ENCODE measurements at regions not wholly inside any gene's neighbourhood (a gene's known extent, or its start where the extent isn't known, plus 50 kb on each side); places are given as distances from the start of the nearest gene placed in this dataset.
A peak's percentile ranks its signal among the peaks of the same experiment; 100 is the strongest.

DNA sequence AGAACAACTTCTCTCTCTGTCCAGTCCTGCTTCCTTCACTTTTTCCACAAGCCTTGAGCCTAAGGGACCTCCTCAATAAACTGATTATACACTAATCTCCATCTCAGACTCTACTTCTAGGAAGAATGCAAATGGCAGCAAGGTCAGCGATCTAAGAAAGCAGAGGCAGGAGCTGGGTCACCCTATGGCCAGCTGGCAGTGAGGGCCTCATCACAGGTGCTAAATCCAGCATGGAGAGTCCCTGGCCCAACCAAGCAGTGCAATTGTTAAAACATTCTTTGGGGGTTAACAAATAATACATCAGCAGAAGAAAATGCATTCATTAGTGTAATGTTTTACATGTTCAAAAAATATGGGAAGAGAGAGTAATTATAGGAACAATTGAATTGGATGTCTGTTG, 416.0 kb downstream of the SIPA1L2 start:
- no peak overlapping the region for H3K27ac ChIP-seq
- H3K27me3 ChIP-seq (ENCODE audit: insufficient read depth, low read depth): no peaks in the 10 kb centered on the region
- TF ChIP-seq, protein P1, sequence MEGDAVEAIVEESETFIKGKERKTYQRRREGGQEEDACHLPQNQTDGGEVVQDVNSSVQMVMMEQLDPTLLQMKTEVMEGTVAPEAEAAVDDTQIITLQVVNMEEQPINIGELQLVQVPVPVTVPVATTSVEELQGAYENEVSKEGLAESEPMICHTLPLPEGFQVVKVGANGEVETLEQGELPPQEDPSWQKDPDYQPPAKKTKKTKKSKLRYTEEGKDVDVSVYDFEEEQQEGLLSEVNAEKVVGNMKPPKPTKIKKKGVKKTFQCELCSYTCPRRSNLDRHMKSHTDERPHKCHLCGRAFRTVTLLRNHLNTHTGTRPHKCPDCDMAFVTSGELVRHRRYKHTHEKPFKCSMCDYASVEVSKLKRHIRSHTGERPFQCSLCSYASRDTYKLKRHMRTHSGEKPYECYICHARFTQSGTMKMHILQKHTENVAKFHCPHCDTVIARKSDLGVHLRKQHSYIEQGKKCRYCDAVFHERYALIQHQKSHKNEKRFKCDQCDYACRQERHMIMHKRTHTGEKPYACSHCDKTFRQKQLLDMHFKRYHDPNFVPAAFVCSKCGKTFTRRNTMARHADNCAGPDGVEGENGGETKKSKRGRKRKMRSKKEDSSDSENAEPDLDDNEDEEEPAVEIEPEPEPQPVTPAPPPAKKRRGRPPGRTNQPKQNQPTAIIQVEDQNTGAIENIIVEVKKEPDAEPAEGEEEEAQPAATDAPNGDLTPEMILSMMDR (conservative IDR thresholded peaks at IDR 0.05; ENCODE audit: low read depth, low read length): no peak
- no peaks in the 10 kb centered on the region for H3K36me3 ChIP-seq (ENCODE audit: insufficient read depth)
- H3K4me3 ChIP-seq (IDR thresholded peaks at IDR 0.05; ENCODE audit: insufficient read depth, low read depth, low read length): no peak overlapping the region
- H3K79me2 ChIP-seq (ENCODE audit: insufficient read depth, low read depth): no peaks in the 10 kb centered on the region
- H3K4me2 ChIP-seq: no peak overlapping the region
- H4K20me1 ChIP-seq (ENCODE audit: insufficient read depth): no peaks in the 10 kb centered on the region
- no peak overlapping the region for H2AFZ ChIP-seq (ENCODE audit: low read depth)
- no peak overlapping the region for H3K9ac ChIP-seq
- no peaks in the 10 kb centered on the region for H3K4me1 ChIP-seq (ENCODE audit: low read depth, poor library complexity, severe bottlenecking)

DNA sequence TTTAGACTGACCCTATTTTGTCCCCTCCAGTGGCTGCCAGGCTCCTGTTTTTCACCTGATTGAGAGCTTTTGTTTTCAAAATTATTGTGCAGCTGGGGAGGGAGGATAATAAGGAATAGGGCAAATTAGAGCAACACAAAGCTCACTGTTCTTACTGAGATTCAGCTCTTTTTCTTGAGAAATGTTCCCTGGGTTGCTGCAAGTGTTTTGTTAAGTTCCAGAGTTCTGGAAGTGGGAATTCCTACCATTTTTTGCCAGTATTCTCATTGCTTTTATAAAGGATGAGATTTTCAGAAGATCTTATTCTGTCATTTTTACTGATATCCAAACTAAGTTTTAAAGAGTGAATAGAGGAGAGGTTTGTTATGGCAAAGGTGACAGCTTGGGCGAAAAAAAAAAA, 417.7 kb downstream of the SIPA1L2 start:
- H3K4me1 ChIP-seq (ENCODE audit: low read depth, poor library complexity, severe bottlenecking): no peaks in the 10 kb centered on the region
- H3K79me2 ChIP-seq (ENCODE audit: insufficient read depth, low read depth): no peaks in the 10 kb centered on the region
- H3K4me2 ChIP-seq: no peak overlapping the region
- no peak overlapping the region for H3K4me3 ChIP-seq (IDR thresholded peaks at IDR 0.05; ENCODE audit: insufficient read depth, low read depth, low read length)
- no peak overlapping the region for H3K27ac ChIP-seq
- no peaks in the 10 kb centered on the region for H3K27me3 ChIP-seq (ENCODE audit: insufficient read depth, low read depth)
- no peak overlapping the region for H3K9ac ChIP-seq
- H2AFZ ChIP-seq (ENCODE audit: low read depth): no peak overlapping the region
- TF ChIP-seq, protein P1 (conservative IDR thresholded peaks at IDR 0.05; ENCODE audit: low read depth, low read length): no peak
- no peaks in the 10 kb centered on the region for H4K20me1 ChIP-seq (ENCODE audit: insufficient read depth)
- H3K36me3 ChIP-seq (ENCODE audit: insufficient read depth): no peaks in the 10 kb centered on the region

DNA sequence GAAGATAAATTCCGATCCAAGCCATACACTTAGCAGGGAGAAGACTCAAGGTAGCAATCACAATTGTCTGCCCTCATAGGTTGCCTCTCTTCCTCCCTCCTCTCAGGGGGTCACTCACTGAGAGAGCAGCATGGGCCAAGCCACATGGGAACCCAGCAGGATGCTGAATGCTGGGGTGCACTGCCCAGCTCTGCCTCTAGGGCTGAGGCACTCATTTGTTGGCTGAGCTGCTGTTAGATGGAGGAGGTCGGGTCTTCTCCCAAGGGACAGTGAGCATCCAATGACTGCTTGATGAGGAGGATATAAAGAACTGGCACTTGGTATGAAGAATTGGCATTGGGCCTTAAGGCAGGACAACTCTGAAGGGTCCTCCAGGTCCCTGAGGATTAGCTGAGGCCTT, 418.8 kb downstream of the SIPA1L2 start:
- Histone ChIP-seq H3K27me3 (ENCODE audit: insufficient read depth, low read depth) (no peaks in the 10 kb centered on the region), H2AFZ (ENCODE audit: low read depth) (no peak overlapping the region), H4K20me1 (ENCODE audit: insufficient read depth) (no peaks in the 10 kb centered on the region), H3K4me2 (no peak overlapping the region), H3K79me2 (ENCODE audit: insufficient read depth, low read depth) (no peaks in the 10 kb centered on the region), H3K4me1 (ENCODE audit: low read depth, poor library complexity, severe bottlenecking) (no peaks in the 10 kb centered on the region), H3K27ac (no peak overlapping the region), H3K36me3 (ENCODE audit: insufficient read depth) (no peaks in the 10 kb centered on the region), H3K9ac (no peak overlapping the region), H3K4me3 (IDR thresholded peaks at IDR 0.05; ENCODE audit: insufficient read depth, low read depth, low read length) (no peak overlapping the region)
- TF ChIP-seq, protein P1 (conservative IDR thresholded peaks at IDR 0.05; ENCODE audit: low read depth, low read length): peak; percentile 54

DNA sequence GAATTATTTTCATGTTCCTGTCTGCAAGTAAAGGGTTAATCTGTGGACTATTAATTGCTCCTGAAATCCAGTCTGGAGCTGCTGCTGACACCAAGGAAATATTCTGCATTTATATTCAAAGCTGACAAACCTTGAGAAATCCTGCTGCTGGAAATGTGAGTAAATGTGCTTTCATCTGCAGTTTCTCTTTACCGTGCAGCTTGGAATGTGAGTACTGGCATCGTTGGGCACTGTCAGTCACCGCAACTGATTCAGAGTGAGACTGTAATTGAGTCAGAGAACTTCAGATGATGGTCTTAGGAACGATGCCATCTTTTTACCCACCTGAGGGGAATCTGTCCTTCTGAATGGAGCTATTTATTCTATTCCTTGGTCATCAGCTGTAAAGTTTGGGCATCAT, 420.6 kb downstream of the SIPA1L2 start:
- Histone ChIP-seq H3K36me3 (ENCODE audit: insufficient read depth) (no peaks in the 10 kb centered on the region), H3K4me3 (IDR thresholded peaks at IDR 0.05; ENCODE audit: insufficient read depth, low read depth, low read length) (no peak overlapping the region), H3K27ac (no peak overlapping the region), H4K20me1 (ENCODE audit: insufficient read depth) (no peaks in the 10 kb centered on the region), H3K9ac (no peak overlapping the region), H3K4me1 (ENCODE audit: low read depth, poor library complexity, severe bottlenecking) (no peaks in the 10 kb centered on the region), H3K4me2 (no peak overlapping the region), H3K79me2 (ENCODE audit: insufficient read depth, low read depth) (no peaks in the 10 kb centered on the region), H2AFZ (ENCODE audit: low read depth) (no peak overlapping the region), H3K27me3 (ENCODE audit: insufficient read depth, low read depth) (no peaks in the 10 kb centered on the region)
- TF ChIP-seq, protein P1 (conservative IDR thresholded peaks at IDR 0.05; ENCODE audit: low read depth, low read length): no peak
